Vagina (tissue), 2 donors: ENCODE measurements at regions not wholly inside any gene's neighbourhood (a gene's known extent, or its start where the extent isn't known, plus 50 kb on each side); places are given as distances from the start of the nearest gene placed in this dataset. TPM values are rescaled to one million over a fixed set of nuclear protein-coding genes. Genes with fewer than 3 reads are reported as not detected.

Source experiments
- DNase-seq, 2 donors: peaks; one replicate each; pipeline ENCODE4 v3.0.0-alpha.2; 2017; ENCODE audit errors: extremely low spot score in 2 of 2
- H3K27ac ChIP-seq: fragments of 200-600 bp; sonication (generic); one replicate; pipeline ENCODE4 v1.5.1; 2019
- H3K27me3 ChIP-seq: fragments of 200-600 bp; sonication (generic); one replicate; pipeline ENCODE4 v1.5.1; 2019
- H3K36me3 ChIP-seq, 2 donors: fragments of 200-600 bp; sonication (generic); one replicate each; pipeline ENCODE4 v1.5.1; 2017 to 2019
- H3K4me1 ChIP-seq: fragments of 200-600 bp; sonication (generic); one replicate; pipeline ENCODE4 v1.5.1; 2019
- H3K4me3 ChIP-seq, 2 donors: fragments of 200-600 bp; sonication (generic); 1 replicate in 1 of 2; 2 replicates in 1 of 2; pipeline ENCODE4 v1.5.1; 2016 to 2019
- H3K9me3 ChIP-seq: fragments of 200-600 bp; sonication (generic); one replicate; pipeline ENCODE4 v1.5.1; 2019
- CTCF ChIP-seq, 3 experiments: fragments of 450-650 bp in 2 of 3; fragments of 200-600 bp in 1 of 3; sonication (generic) in 1 of 3; IDR thresholded peaks; one replicate each; pipeline ENCODE4 v1.5.1; 2017 to 2019; ENCODE audit warnings: antibody characterized with exemption in 3 of 3, mild to moderate bottlenecking in 2 of 3, moderate library complexity in 2 of 3
- POLR2A ChIP-seq, 2 donors: fragments of 450-650 bp; IDR thresholded peaks; one replicate each; pipeline ENCODE4 v1.6.1; 2017; ENCODE audit warnings: antibody characterized with exemption in 2 of 2, mild to moderate bottlenecking in 2 of 2, moderate library complexity in 2 of 2
- POLR2AphosphoS5 ChIP-seq, 2 donors: sonication (generic); formaldehyde crosslinking; IDR thresholded peaks; one replicate each; pipeline ENCODE4 v1.9.0; 2017; ENCODE audit warnings: antibody characterized with exemption in 2 of 2, mild to moderate bottlenecking in 2 of 2, low read depth in 1 of 2; ENCODE audit not compliant: insufficient read depth in 1 of 2
- intact Hi-C: fragments of 100-400 bp; cut with DNase I; formaldehyde crosslinking; loops from one replicate; pipeline ENCODE4 v1.15.1; 2023
- microRNA-seq: library from miRNA; unstranded; fragments of <30 nt; microRNA quantifications from one replicate; pipeline ENCODE4, GENCODE V29; 2017; ENCODE audit warnings: borderline number of aligned reads, borderline replicate concordance
- small RNA-seq: library from RNA; depleted of rRNA; stranded (forward); fragments of <200 nt; gene quantifications from one replicate; pipeline ENCODE3, GENCODE V24; 2016

GRCh38 chr21:20942523-20942922, 55.7 kb upstream of the NCAM2 start:
- Histone ChIP-seq H3K4me3 (no peak overlapping the region), H3K4me1 (no peaks in the 10 kb centered on the region), H3K27me3 (no peaks in the 10 kb centered on the region), H3K36me3 (no peaks in the 10 kb centered on the region), H3K9me3 (no peaks in the 10 kb centered on the region), H3K27ac (no peak overlapping the region)
- intact Hi-C loops = no loop called here
- TF ChIP-seq POLR2AphosphoS5 (IDR thresholded peaks at IDR 0.05; ENCODE audit: insufficient read depth in 1 of 2, low read depth in 1 of 2) (no peak), POLR2A (IDR thresholded peaks at IDR 0.05) (no peak), CTCF (IDR thresholded peaks at IDR 0.05) (no peak)
- no peak for DNase-seq

- TF ChIP-seq POLR2A (IDR thresholded peaks at IDR 0.05) (no peak), CTCF (IDR thresholded peaks at IDR 0.05) (no peak), POLR2AphosphoS5 (IDR thresholded peaks at IDR 0.05; ENCODE audit: insufficient read depth in 1 of 2, low read depth in 1 of 2) (no peak)
- DNase-seq = no peak
- intact Hi-C loops = no loop called here
Measured at GRCh38 chr21:20943561-20943997, 54.6 kb upstream of the NCAM2 start.

DNA sequence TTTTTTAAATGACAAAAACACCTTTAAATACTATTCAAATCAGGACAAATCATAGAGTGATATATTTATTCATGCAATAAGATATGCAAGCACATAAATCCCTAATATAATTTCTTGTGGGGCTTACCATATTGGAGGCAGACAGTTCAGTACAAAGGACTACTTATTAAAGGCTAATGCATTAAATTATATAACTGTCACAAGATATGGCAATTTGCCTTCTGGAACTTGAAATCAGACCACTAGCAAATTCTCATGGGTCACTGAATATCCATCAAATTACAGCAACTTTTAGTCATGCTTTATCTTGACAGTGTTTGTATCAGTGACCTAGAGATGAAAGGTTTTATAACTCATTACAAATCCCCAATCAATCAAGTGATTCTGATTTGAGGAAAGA, 54.1 kb upstream of the NCAM2 start:
- intact Hi-C loops = no loop called here
- no peak for DNase-seq

More at GRCh38 chr21:20943561-20943997, 54.6 kb upstream of the NCAM2 start:
- H3K4me3 ChIP-seq = no peak overlapping the region
- no peak overlapping the region for H3K27ac ChIP-seq
- H3K4me1 ChIP-seq = no peaks in the 10 kb centered on the region
- H3K9me3 ChIP-seq = no peaks in the 10 kb centered on the region
- H3K27me3 ChIP-seq = no peaks in the 10 kb centered on the region
- no peaks in the 10 kb centered on the region for H3K36me3 ChIP-seq

DNA sequence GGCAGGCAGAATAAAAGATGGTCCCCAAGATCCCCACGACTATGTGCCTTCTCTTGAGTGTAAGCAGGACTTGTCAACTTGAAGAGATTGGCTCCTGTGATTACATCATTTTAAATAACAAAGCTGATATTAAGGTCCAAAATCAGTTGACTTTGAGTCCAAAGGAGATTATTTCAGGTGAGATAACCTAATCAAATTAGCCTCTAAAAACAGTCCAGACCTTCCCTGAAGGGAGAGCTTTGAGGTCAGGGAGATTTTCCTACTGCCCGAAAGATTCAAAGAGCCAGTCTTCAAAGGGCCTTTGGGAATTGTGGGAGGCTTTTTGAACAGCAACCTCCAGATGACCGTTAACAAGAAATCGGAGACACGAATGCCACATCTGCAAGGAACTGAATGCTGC, 51.5 kb upstream of the NCAM2 start:
- Histone ChIP-seq H3K27ac (no peak overlapping the region), H3K9me3 (no peaks in the 10 kb centered on the region), H3K27me3 (no peaks in the 10 kb centered on the region), H3K4me1 (no peaks in the 10 kb centered on the region), H3K36me3 (no peaks in the 10 kb centered on the region), H3K4me3 (no peak overlapping the region)
- intact Hi-C loops = no loop called here
- DNase-seq = no peak
- TF ChIP-seq POLR2AphosphoS5 (IDR thresholded peaks at IDR 0.05; ENCODE audit: insufficient read depth in 1 of 2, low read depth in 1 of 2) (no peak), CTCF (IDR thresholded peaks at IDR 0.05) (no peak), POLR2A (IDR thresholded peaks at IDR 0.05) (no peak)

More for the DNA sequence above, 54.1 kb upstream of the NCAM2 start:
- TF ChIP-seq POLR2AphosphoS5 (IDR thresholded peaks at IDR 0.05; ENCODE audit: insufficient read depth in 1 of 2, low read depth in 1 of 2) (no peak), CTCF (IDR thresholded peaks at IDR 0.05) (no peak)
- Histone ChIP-seq H3K9me3 (no peaks in the 10 kb centered on the region), H3K27ac (no peak overlapping the region), H3K4me1 (no peaks in the 10 kb centered on the region), H3K36me3 (no peaks in the 10 kb centered on the region), H3K4me3 (no peak overlapping the region), H3K27me3 (no peaks in the 10 kb centered on the region)

Small RNAs in the stretch of these regions (microRNA-seq; reads per million reads assigned to microRNA genes)
- not detected for gene MIR548X

Small RNAs in the stretch of these regions (small RNA-seq; reads per million reads assigned to genes)
- gene AL157359.3 (not detected), gene AP001506.1 (not detected), gene MIR548X (not detected), gene RN7SKP147 (not detected), gene RNU1-139P (not detected), gene RNU6-772P (not detected), gene RPL37P4 (not detected)
